ENCODE measurements at regions not wholly inside any gene's neighbourhood (a gene's known extent, or its start where the extent isn't known, plus 50 kb on each side); places are given as distances from the start of the nearest gene placed in this dataset.

DNA sequence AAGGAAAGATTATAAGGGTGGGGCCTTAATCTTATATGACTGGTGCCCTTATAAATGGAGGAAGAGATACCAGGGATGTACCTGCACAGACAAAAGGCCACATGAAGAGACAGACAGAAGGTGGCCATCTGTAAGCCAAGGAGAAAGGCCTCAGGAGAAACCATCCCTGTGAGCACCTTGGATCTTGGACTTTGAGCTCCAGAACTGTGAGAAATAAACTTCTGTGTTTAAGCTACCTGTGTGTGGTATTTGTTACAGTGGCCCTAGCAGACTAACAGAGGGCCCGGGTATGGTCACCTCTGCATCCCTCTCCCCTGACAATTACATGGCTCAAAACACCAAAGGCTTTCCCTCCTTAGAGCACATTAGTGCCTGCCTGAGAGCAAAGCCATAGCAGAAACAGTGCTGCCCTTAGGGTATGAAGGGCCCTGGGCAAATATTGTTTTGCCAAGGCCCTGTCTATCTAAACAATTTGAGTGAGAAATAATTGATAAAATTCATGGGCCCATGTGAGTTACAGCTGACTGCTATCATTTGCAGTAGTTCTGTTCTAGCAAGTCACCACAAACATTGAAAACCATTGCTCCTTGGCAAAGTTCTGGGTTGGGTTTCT, 109.3 kb upstream of the MYCN start:
- no peak for DNase-seq (ENCODE audit: low read depth, low spot score)
- Histone ChIP-seq H3K9me3 (ENCODE audit: control insufficient read depth, insufficient read depth, low read length) (peaks cover 52% of the 10 kb centered on the region), H3K4me3 (ENCODE audit: low read depth, low read length) (no peak overlapping the region), H3K27me3 (ENCODE audit: control insufficient read depth, insufficient read depth, low read length) (no peaks in the 10 kb centered on the region), H3K27ac (ENCODE audit: low read depth, low read length) (no peak overlapping the region)
- TF ChIP-seq, protein P1, sequence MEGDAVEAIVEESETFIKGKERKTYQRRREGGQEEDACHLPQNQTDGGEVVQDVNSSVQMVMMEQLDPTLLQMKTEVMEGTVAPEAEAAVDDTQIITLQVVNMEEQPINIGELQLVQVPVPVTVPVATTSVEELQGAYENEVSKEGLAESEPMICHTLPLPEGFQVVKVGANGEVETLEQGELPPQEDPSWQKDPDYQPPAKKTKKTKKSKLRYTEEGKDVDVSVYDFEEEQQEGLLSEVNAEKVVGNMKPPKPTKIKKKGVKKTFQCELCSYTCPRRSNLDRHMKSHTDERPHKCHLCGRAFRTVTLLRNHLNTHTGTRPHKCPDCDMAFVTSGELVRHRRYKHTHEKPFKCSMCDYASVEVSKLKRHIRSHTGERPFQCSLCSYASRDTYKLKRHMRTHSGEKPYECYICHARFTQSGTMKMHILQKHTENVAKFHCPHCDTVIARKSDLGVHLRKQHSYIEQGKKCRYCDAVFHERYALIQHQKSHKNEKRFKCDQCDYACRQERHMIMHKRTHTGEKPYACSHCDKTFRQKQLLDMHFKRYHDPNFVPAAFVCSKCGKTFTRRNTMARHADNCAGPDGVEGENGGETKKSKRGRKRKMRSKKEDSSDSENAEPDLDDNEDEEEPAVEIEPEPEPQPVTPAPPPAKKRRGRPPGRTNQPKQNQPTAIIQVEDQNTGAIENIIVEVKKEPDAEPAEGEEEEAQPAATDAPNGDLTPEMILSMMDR (IDR thresholded peaks at IDR 0.05; ENCODE audit: low read depth, low read length) = no peak
- CTCF ChIA-PET = no interaction called here
- POLR2A ChIA-PET = no interaction called here

DNA sequence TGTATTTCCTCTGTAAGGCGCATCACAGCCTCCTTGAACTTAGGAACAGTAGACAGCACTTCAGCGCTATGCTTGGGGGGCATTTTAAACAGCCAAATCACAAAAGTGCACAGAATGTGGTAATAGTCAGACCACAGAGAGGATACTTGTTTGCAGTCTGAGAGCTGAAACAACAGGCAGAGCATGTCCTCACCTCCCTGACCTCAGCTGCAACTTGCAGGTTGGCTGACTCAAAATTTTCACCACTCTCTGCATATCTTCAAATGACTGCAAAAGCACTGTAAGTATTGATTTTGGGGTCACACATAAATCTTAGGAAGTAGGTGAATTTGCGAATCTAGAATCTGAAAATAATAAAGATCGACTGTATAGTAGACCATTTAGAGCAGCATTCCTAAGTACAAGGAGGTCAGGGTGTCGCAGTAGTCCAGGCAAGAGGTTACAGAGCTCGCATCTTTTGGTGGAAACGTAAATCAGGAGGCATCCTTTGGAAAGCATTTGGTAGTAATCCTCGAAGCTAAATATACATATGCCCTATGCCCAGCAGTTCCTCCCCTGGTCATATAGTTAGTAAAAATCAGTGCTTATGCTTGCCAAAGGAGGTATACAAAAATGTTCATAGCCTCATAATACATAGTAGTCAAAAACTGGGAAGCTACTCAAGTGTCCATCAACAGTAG, 108.2 kb upstream of the MYCN start:
- no peak for DNase-seq (ENCODE audit: low read depth, low spot score)
- no peaks in the 10 kb centered on the region for H3K27me3 ChIP-seq (ENCODE audit: control insufficient read depth, insufficient read depth, low read length)
- H3K4me3 ChIP-seq (ENCODE audit: low read depth, low read length) = no peak overlapping the region
- no peak overlapping the region for H3K27ac ChIP-seq (ENCODE audit: low read depth, low read length)
- CTCF ChIA-PET = no interaction called here
- H3K9me3 ChIP-seq (ENCODE audit: control insufficient read depth, insufficient read depth, low read length) = peaks cover 54% of the 10 kb centered on the region
- POLR2A ChIA-PET = no interaction called here
- TF ChIP-seq, protein P1 (IDR thresholded peaks at IDR 0.05; ENCODE audit: low read depth, low read length) = no peak

DNA sequence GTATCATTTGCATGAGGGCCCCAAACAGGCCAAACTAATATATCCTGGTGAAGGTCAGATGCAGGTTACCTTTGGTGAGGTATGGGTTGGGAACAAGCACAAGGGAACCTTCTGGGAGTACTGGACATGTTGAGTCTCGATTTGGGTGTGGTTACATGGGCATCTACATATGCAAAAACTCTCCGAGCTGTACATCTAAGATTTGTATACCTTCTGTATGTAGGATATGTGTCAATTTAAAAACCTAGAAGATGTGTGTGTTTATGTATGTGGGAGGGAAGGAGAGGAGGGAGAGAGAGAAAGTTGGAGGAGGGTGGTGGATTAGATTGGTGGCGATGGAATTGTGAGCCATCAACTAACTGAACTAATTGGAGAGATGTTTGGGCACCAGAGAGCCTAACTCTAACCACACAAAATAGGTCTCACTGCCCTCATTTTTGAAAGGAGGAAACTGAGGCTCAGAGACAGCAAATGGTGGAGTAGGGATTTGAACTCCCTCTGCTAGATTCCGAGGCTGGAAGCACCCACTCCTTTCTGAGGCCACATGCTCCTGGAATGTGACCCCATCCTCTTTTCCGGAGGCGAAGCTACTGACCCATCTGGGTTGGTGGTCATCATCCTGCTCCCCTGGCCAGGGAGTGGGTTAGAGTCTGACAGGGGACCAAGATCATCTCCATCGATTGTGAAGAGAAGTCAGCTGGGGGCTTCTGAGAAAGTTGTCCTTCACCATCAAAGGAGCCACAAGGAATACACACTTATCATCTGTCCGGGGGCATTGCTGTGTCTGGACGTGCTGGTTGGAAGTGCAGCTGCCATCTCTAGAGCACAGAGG, 107.3 kb upstream of the MYCN start:
- ChIA-PET CTCF (no interaction called here), POLR2A (no interaction called here)
- Histone ChIP-seq H3K27ac (ENCODE audit: low read depth, low read length) (no peak overlapping the region), H3K4me3 (ENCODE audit: low read depth, low read length) (no peak overlapping the region), H3K27me3 (ENCODE audit: control insufficient read depth, insufficient read depth, low read length) (no peaks in the 10 kb centered on the region), H3K9me3 (ENCODE audit: control insufficient read depth, insufficient read depth, low read length) (peaks cover 62% of the 10 kb centered on the region)
- TF ChIP-seq, protein P1 (IDR thresholded peaks at IDR 0.05; ENCODE audit: low read depth, low read length) = no peak
- DNase-seq (ENCODE audit: low read depth, low spot score) = no peak

DNA sequence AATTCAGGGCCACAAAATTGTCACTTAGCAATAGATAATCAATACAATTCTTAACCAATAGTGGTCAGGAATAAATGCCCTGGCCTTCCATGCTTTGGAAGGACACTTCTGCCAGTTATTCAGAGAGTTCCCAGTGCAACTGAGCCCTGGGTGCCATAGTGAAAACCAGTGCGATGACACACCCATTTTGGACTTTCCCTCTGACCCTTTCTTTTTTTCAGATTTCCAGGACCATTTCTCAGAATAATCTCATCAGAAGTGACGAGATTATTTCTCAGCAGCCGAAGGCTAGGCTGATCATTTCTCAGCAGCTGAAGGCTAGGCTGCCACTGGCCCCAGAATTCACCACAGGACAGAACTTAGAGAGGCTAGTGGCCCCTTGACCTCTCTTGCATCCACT, 106.6 kb upstream of the MYCN start:
- no peak for DNase-seq (ENCODE audit: low read depth, low spot score)
- CTCF ChIA-PET = no interaction called here
- Histone ChIP-seq H3K4me3 (ENCODE audit: low read depth, low read length) (no peak overlapping the region), H3K9me3 (ENCODE audit: control insufficient read depth, insufficient read depth, low read length) (peaks cover 66% of the 10 kb centered on the region), H3K27ac (ENCODE audit: low read depth, low read length) (no peak overlapping the region), H3K27me3 (ENCODE audit: control insufficient read depth, insufficient read depth, low read length) (no peaks in the 10 kb centered on the region)
- TF ChIP-seq, protein P1 (IDR thresholded peaks at IDR 0.05; ENCODE audit: low read depth, low read length) = no peak
- POLR2A ChIA-PET = no interaction called here

Measured in AG04450 (cell line).